GM19395 (cell line): ENCODE measurements at regions not wholly inside any gene's neighbourhood (a gene's known extent, or its start where the extent isn't known, plus 50 kb on each side); places are given as distances from the start of the nearest gene placed in this dataset.

Experiments used
- ATAC-seq: cut with Tn5 transposase; IDR thresholded peaks from one replicate; pipeline ENCODE4 v1.9.1; 2021; ENCODE audit warnings: mild to moderate bottlenecking, moderate library complexity; ENCODE audit not compliant: unreplicated experiment

DNA sequence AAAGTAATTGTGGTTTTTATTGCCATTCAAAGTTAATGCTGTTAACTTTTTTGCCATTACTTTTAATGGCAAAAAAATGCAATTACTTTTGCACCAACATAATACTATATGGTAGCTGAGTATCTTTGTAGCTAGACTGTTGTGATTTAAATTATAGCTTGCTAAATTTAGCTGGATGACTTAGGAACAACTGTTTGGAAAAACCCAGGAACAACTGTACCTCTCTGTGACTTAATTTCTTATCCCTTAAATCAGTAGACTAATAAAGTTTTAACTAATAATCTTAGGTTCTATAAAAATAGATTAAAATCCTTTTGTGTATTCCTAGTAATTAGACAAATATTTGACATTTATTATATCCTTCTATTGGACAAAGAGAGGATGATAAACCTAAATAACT is 268.2 kb downstream of the TENT5A start:
- ATAC-seq: no peak

DNA sequence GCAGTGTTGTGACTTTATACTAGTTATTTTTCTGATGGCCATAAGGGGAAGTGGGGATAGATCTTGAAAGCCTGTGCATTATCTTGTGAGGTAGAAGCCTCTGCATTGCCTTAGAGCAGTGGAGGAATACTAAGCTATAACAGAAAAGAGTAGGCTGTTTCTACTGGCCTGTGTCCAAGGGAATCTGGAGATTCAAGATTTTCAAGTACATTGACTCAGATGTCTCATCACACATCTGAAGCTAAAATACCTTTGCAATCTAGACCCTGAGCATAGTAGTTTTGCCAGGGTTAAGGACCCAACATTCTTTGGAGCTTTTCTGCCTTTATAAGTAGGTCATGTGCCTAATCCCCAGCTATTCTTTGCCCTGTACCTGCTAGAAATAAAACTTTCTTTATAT is 272.3 kb downstream of the TENT5A start:
- no peak for ATAC-seq

DNA sequence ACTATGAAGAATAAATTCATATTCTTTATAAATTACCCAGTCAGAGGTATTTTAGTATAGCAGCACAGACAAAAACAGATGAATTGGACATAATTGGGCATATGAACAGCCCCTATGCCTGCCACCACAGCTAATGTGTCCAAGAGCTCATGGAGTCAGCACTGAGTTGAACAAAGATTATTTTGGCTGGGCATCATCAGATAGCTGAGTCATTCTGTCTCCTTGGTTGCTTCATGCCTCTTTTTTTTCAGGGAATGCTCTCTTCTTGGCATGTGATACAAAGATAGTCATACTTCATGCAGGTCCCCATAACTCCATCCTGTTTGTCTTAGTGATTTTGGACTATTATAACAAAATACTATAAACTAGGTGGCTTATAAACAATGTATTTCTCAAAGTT is 275.6 kb downstream of the TENT5A start:
- no peak for ATAC-seq

DNA sequence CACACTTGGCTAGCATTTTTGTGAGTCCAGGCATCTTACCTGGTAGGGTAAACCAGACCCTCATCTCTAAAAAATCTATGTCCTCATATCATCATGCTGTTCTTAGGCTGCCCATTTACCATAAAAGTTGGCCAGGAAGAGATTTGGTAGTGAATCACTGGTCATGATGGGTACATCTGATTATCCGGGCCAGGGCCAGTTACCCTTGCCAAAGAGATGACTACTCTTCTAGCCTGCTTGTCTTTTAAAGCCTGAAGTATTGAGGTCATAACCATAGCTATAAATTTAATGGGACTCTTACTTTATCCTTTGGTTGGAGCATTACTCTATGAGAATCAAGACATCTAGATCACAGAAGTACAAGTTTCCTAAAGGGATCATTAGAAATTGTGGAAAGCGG is 276.8 kb downstream of the TENT5A start:
- no peak for ATAC-seq

DNA sequence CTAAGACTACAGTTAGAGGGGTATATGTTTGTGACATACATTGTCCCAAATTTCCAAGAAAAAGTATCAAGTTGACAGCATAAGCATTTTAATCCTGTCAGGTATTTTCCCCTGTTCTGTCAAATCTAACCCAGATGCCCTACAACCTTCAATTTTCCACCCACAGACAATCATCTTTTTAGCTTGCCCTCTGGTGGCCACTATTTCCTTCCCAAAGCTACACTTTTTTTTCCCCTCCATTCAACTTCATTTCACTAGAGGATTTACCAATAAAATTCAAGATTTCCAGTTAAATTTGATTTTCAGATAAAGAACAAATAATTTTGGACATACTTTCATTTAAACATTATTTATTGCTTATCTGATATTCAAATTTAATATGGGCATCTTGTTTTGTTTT is 286.6 kb downstream of the TENT5A start:
- ATAC-seq: no peak

DNA sequence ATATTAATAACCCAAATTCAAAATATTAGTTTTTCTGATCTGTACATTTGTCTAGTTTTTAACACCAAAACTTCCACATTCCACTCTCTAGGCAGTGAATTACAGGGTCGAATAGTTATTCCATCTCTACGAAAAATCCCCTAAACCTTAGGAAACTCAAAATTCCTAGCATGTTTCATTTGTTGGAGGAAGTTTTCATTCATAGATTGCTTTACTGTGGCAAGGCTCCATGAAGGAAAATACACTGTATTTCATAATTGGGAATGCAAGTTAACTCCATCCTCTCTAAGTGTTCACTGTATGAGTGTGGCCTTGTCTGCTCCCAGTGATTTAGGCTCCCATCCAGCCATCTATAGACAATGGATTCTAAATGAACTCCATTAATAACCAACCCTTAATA is 296.1 kb downstream of the TENT5A start:
- no peak for ATAC-seq

DNA sequence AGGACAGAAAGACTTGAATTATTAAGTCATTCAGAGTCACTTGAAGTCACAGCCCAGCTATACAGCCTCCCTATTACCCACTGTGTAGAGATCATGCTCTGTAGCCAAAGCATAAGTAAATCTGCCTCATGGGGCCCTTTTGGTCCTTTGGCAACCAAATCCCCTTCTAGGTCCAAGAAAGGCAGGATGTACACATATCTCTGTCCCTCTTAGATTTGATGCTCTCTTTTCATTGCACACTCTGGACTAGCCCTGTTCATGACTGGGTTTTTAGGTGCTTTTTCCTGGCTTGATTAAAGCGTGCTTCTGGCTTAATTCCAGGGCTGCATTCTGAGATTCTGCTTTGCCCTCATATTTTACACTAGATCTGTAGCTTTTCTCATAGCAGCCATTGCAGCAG is 296.8 kb downstream of the TENT5A start:
- ATAC-seq: no peak

DNA sequence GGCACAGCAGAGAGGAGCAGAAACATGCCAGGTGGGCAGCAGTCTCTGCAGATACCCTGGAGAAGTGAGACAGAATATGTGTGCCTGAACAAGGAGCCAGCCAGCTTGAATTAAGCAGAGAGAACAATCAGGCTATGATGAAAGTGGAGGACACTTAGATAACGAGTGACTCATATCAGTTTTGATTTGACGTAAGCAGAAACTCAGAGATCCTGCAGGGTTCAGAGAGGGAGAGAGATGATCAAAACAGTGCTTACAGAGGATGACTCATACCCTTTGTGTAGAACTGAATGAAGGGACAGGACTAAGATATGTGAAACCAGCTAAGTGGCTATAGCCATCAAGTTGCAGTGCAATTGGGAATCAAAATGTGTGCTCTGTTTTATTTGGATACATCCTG is 300.7 kb downstream of the TENT5A start:
- peak; percentile 66 for ATAC-seq

DNA sequence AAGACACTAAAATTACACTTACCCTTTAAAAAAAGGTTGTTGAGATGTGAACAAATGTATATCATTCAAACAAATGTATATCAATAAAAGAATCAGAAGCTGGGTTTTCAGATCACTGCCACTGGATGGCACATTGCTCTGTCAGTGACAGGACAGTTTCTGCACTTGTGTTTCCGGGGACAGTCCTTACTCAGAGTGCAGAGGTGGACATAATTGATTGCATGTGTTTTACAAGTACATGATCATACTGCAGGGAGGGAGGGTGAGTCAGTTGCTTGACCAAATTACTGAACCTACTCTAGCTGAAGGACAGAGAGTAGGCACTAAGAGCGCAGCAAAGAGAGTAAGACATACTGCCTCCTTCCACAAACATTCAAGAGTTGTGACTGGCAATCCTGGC is 302.3 kb downstream of the TENT5A start:
- ATAC-seq: no peak

DNA sequence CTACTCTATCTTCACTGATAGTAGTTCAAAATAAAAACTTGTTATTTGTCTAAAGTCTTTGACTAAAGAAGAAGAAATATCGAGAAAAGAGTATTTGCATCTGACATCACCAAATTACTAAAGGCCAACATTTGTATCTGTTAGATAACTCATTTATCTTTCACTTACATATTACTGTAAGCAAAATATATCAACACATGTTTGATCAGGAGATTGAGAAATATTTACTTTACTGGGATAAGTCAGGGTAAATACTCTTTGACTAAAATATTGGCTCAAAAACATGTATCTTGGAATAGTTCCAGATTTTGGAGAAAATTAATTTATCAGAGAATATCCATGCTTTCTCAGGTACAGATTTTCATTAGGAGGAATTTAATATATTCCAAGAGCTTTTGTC is 306.0 kb downstream of the TENT5A start:
- no peak for ATAC-seq

DNA sequence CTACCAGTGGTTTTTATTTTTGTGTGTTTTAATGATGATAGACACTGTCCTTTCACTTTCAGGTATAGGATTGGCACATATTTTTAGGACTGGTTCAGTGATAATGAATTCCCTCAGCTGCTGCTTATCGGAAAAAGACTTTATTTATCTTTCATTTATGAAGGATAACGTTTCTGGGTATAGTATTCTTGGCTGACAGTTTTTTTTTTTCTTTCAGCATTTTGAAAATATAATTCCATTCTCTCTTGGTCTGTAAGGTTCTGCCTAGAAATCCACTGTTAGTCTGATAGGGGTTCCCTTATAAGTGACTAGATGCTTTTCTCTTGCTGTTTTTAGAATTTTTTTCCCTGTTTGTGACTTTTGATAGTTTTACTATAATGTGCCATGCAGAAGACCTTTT is 313.1 kb downstream of the TENT5A start:
- ATAC-seq: no peak

DNA sequence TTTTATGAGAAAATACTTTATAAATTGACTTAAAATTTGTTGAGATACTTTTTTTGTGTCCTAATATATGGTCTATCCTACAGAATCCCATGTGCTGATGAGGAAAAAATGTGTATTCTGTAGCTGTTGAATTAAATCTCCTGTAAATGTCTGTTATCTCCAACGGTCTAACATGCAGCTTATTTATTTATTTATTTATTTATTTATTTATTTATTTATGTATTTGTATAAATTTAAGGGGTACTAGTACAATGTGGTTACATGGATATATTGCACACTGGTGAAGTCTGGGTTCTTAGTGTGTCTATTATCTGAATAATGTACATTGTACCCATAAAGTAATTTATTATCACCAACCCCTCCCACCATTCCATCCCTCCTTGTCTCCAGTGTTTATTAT is 315.5 kb downstream of the TENT5A start:
- no peak for ATAC-seq

DNA sequence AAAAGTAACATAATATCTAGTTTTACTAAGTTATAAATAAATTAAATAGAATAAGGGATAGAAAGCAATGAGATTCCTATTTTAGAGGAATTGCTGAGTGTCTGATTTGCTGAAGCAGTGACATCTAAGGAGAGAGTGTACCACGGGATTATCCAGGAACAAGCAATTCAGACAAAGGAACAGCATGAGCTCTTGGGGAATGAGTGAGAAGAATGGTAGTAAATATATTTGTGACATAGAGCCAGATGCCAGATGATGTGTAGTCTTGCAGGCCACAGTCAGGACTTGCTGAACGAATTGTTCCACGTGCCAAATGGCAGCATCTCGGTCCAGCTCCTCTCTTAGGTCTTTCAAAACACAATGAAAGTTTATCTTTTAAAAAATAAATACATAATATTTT is 339.2 kb downstream of the TENT5A start:
- no peak for ATAC-seq

DNA sequence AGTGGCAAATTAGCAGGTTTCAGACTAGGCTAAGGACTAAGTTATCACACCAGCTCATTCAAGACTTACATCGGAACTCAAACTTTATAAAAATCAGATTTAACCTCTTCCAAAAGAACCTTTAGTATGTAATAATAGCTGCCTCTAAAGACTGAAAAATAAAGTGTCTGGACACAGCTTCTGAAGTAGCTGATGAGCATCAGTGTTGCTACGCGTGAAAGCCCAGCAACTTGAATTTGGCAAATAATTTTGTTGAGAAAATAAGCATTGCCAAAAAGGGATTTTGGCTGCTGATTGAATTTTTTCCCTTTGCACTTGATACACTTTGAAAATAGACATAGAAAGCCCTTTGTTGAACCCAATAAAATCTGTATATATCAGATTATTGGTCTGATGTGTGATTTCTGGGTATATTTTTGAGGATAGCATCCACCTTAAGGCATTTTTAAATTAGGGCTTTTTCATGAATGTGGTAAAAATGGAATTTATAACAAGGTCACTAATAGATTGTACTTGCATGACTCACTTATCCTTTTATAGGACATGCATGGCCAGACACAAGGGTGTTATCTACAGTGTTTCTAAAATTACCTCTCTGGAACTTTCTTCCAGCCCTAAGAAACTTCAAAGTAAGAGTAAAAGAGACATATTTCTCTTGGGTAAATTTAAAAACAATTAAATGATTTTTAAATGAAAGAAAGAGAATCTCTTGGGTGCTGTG is 350.4 kb downstream of the TENT5A start:
- ATAC-seq: no peak

DNA sequence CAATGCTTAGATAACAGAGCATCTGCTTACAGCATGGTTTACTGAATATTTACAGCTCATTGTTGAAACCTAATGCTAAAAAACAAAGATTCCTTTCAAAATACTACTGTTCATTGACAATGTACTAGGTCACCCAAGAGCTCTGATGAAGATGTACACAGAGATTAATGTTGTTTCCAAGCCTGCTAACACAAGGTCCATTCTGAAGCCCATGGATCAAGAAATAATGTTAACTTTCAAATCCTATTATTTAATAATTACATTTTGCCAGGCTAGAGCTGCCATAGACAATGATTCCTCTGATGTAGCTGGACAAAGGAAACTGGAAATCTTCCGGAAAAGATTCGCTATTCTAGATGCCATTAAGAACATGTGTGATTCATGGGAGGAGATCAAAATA is 355.6 kb downstream of the TENT5A start:
- ATAC-seq: no peak

DNA sequence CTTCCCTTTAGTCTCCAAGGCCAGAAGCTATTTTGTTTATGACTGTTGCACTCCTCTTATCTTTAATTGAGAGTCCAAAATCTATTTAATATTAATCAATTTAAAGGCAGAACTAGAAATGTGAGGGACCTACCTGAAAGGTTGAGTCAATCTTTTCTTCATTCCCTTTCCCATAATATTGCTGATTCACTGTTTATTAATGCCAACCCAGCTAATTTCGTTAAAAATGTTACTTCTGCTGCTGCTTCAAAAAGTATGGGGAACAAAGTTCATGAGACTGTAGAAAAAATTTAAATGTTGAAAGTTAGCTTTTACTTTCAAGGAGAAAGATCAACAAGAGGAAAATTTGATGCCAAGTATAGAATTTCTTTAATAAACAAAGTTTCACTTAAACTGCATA is 365.3 kb downstream of the TENT5A start:
- no peak for ATAC-seq

DNA sequence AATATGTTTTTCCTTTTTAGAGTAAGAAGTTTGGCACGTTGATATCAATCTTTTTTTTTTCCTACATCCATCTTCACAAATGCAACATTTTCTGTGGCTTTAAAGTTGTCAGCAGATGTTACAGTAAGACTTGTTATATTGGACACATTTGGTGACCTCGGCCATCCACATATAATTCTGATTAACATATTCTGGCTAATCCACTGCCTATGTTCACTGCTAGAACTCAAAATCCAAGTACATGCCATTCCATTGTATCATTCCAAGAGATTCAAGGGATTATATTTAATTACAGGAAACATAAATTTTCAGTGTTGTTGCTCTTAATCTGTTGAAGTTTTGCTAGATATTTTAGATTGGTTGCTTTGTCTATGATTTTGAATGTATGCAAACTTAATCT is 367.6 kb downstream of the TENT5A start:
- ATAC-seq: no peak

DNA sequence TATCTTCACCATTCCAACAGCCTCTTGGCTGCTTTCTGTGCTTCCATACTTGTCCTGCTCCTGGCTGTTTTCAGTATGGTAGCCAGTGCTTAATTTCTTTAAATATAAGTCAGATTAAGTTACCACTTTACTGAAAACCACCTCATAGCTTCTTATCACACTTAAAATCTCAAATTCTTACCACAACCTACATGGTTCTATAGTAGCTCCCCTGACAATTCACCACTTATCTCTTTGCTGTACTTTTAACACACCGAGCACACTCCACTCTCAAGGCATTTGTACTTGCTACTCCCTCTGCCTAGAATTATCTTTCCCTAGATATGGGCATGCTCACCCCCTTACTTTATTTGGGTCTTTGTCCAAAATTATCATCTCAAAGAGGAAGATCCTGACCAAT is 369.0 kb downstream of the TENT5A start:
- ATAC-seq: no peak

DNA sequence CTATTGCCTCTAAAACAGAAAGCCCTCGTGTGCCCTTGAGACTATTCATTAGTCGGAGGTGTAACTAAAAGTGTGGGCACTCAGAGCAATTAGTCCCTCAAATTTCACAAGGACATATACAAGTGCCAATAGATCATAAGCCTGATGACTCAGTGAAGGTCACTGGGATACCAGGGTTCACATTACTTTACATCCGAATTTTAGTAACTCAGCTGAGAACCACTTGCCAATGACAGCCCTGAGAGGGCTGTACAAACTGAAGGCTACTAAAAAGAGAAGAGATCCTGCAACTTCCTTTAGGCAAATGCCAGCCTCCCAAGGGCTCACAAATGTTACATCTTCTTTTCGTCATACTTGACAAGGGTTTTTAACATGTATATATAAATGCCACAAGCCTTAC is 369.6 kb downstream of the TENT5A start:
- ATAC-seq: no peak

DNA sequence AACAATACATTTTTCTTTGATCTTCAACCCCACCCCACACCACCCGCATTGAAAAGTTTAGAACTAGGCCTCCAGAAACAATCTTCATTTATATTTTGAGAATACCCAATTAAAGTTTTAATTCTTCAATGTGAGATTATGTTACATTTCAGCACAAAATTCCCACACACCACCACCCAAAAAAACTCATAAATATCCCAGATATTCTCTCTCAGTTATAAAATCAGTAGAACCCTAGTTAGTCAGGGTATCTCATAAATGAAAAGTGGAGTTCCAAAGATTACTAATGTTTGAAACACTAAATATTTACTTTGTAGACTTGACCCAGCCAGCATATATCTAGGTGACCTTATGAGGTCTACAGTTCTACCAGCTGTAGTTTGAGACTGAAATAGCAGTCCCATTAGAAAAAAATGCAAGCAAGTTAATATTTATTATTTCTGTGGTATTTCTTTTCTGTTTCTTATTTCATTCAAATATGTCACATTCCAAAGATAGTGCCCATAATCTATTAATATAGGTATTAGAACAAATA is 371.0 kb downstream of the TENT5A start:
- ATAC-seq: no peak

DNA sequence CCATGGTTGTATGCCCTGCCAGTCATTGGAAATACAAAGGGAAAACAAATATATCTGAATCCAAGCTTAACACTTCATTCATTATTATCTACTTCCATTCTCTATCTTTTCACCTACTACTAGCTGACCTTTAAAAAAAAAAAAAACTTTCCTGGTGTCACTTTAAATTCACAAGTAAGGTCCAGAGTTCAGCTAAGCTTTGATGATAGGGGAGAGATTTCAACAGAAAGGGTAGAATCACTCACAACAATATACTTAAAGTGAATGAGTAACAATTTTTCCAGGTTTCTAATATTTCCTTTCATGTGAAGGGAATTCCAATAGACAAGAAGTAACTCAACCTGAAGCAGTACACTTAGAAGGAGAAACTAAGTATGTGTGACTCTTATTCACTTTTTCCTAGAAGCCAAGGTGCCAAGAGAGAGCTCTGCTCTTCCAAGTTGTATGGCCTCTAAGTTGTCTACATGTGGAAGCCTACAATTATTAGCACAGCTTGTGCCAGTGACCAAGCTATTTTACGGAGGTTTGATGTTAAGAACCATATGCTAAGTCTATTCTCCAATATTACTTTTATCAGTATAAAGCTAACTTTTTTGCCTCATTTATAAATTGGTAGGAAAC is 371.7 kb downstream of the TENT5A start:
- no peak for ATAC-seq

DNA sequence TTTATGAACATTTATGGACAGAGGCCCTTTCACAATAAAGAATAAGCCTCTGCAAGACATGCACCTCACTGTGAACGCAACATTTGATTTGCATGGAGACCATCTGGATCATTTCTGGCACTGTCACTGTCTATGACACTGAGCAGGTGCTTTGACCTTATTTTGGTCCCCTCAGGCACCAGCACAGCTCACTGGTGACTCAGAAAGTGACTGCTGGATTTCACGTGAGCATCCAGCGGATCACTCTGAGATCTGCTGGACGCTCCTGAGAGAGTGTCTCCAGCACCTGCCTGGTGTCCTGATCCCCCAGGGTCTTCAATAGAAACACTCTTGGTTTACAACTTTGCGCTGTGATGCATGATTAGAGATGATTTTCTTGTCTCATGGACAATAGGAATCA is 375.7 kb downstream of the TENT5A start:
- ATAC-seq: no peak

DNA sequence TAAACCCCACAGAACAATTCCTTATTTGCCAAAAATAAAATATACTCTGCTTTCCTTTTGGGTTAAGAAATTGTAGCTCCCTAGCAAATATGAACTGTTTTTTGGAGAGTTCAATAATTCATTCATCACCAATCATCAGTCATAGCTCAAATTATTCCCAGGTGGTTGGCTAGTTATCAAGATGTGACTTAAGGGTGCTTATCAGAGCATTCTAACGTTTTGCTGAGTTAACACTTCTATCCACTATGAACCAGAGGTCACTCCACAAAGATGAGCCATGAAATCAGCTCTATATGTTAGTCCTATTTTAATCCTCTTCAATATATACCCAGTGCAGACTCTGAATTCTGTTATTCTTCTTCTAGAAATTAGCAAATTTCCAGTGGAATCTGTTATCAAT is 379.1 kb downstream of the TENT5A start:
- ATAC-seq: no peak
